GM21390 (cell line): ENCODE measurements at regions not wholly inside any gene's neighbourhood (a gene's known extent, or its start where the extent isn't known, plus 50 kb on each side); places are given as distances from the start of the nearest gene placed in this dataset.
"Not testable (repeated sequence)": the region's sequence is repeated elsewhere in the genome, so short reads cannot be mapped to it uniquely, and the experiment has no call there.

Experiments
- ATAC-seq: cut with Tn5 transposase; IDR thresholded peaks from one replicate; pipeline ENCODE4 v1.9.1; 2021; ENCODE audit not compliant: unreplicated experiment

GRCh38 chr10:3255616-3256015 lies 83.0 kb upstream of the PITRM1 start:
- no peak for ATAC-seq

GRCh38 chr10:3255075-3255474 lies 82.5 kb upstream of the PITRM1 start:
- no peak for ATAC-seq

- not testable (repeated sequence) for ATAC-seq
Measured at GRCh38 chr10:3253974-3254373, 81.4 kb upstream of the PITRM1 start.

GRCh38 chr10:3251172-3251571 lies 78.6 kb upstream of the PITRM1 start:
- no peak for ATAC-seq

GRCh38 chr10:3249307-3249889 lies 76.8 kb upstream of the PITRM1 start:
- no peak for ATAC-seq

- no peak for ATAC-seq
Measured at GRCh38 chr10:3248526-3249306, 76.1 kb upstream of the PITRM1 start.

DNA sequence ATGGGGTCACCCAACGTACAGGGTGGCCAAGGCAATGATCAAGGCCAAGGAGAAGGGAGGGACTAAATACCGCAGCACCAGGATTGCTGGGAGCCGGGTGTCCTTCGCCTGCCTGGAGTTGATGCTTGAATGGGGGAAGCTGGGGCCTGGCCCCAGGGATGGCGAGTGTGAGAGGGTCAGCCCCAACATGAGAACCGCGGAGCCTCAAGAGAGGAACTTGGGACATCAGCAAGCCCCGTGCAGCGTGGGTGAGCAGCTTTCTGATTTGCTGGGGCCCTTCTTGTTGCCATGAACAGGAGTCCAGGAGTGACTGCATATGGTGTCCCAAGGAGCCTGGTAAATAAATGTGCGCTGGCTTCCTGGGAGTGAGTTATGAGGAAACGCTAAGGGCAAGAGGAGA lies 72.8 kb upstream of the PITRM1 start:
- no peak for ATAC-seq

- ATAC-seq = no peak
Measured at GRCh38 chr10:3241967-3242650, 69.5 kb upstream of the PITRM1 start.

DNA sequence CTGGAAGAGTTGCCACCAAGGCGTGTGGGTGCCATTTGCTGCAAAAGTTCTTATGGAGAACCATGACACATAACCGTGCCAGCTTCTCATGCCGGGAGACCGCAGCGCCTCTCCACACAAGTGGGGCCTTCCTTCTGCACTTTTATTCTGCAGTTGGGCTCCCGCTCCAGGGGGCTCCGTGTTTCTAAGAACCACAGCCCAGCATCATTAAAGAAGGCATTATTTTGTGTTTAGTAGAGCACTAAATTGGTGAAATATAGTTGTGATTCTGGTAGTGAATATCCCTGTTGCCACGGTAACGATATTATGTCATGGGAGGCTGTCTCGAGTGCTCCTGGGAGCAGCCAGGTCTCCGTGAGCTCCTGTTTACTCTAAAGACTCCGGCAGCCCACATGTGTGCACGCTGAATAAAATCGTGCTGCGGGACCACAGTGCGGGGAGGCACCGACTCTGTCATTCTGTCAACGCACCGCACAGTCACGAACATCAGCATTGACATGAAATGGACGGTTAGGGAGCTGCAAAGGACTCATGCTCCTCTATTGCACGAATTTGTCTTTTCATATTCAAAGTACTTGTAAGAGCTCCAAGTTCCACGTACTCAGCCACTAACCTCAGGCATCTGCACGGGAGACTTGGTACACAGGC lies 68.8 kb upstream of the PITRM1 start:
- ATAC-seq = no peak

GRCh38 chr10:3239920-3240894 lies 67.6 kb upstream of the PITRM1 start:
- ATAC-seq = no peak

DNA sequence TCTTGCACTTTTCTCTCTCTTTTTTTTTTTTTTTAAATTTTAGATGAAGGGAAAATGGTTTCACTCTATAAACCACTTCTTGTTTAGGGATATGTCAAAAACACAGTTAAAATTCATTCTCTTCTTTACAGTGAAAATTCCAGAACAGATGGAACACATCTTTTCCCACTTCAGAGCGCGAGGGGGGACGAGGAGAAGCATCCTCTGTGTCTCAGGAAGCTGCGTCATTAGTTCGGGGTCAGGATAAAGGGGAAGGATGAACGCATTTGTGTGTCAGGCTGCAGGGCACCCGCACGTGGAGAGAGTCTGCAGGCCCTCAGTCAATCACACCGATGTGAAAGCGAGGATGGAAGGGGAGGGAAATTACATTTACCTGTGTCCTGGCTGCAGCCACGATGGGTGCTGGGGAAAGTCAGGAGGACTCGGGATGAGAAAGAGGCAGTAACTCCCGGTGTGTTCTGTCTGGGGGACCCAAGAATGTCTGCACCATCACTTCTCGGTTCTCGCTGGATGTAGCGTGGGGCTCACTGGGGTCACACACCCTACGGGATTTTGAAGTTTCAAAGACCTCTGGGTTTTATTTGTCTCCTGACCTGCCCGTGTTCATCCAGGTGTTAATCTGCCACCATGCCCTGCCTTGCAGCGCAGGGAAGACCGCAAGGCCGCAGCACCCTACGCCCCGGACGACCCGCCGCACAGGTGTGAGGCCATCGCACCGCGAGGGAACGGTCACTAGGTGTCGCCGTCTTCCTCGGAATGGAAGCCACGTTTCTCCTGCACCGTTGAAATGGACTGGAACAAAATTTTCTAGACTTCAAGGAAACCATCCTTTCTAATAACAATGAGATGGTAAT lies 66.7 kb upstream of the PITRM1 start:
- peak; percentile 67 for ATAC-seq

- ATAC-seq = no peak
Measured at GRCh38 chr10:3238115-3238871, 65.7 kb upstream of the PITRM1 start.

DNA sequence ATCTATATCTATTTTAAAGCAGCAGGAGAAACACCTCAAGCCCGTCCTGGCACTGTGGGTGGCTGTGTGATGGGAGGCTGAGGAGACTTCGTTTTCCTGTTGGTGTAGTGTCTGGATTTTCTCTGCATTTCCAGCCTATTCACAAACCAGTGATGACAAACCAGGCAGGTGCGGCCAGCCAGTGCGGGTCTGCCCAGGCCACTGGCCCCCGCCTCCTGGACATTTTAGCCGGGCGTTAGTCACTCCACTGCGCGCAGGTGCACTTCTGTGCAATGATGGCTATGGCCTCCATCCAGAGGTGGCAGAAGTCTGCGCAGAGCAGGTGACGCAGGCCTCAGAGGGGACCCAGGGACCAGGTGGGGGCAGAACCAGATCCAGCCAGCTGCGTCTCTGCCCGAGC lies 64.9 kb upstream of the PITRM1 start:
- no peak for ATAC-seq

DNA sequence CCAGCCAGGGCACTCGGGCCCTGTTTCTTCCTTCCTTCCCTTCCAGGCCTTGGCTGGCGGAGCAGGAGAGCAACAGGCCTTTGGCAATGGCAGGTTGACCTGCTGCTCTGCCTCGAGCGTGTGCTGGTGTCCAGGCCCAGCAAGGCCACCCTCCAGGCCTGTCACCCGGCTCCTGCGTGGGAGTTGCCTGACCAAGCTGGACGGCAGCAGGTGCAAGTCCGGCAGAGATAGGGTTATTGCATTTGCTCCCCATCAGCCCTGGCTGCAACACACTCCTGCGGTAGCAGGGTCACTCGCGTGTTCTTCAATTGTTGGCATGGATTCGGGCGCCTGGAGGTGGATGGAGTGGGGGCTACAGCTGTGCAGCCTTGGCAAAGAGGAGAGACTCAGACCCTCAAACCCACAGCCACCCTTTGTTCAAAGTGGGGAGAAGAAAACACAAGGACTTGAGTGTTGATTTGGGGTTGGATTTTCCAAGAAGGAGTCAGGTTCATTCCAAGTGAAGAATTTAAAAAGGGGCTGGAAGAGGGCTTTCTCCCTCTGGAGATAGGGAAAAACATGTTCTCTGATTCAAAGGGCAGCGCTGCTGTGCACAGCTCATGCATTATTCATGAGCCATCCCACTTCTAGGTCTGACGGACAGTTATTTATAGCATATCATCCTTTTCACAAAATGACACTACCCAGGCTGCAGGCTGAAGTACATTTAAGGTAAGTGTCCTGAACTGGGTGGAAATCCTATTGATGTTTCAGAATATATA lies 64.2 kb upstream of the PITRM1 start:
- no peak for ATAC-seq

DNA sequence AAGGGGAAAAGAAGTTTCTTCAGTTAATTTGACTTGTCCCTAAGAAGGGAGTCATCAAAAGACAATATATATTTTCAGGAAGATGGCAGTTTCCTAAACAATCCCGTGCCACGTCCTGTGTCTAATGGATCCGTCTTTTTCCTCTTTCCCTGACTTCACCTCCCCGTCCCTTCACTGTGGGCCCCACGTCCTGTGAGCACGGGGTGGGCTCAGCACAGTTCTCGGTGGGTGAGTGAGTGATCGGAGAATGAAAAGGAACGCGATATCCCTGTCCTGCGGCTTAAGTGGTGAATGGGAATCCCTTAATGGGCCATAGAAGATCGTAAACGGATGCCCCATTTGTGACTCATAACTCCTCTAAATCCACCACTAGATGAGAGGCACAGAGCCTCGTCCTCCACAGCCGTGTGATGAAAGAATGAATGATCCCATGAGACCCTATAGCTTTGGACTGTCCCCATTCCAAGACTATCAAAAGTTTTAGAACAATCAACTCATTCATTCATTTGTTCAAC lies 63.5 kb upstream of the PITRM1 start:
- ATAC-seq = no peak

DNA sequence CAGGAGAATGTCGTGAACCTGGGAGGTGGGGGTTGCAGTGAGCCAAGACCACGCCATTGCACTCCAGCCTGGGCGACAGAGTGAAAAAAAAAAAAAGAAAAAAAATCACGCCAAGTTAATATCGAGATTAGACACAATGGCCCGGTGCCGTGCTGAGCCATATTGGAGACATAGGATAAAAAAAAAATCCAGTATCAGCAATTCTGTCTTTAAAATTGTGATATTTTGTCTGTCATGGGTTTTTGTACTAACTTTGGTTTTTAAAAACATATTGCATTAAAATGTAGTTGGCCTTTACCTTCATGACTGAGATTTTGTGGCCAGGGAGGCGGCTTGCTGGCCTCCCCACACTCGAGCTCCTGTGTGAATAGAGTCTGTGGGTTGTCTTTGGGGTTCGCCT lies 62.8 kb upstream of the PITRM1 start:
- ATAC-seq = no peak

DNA sequence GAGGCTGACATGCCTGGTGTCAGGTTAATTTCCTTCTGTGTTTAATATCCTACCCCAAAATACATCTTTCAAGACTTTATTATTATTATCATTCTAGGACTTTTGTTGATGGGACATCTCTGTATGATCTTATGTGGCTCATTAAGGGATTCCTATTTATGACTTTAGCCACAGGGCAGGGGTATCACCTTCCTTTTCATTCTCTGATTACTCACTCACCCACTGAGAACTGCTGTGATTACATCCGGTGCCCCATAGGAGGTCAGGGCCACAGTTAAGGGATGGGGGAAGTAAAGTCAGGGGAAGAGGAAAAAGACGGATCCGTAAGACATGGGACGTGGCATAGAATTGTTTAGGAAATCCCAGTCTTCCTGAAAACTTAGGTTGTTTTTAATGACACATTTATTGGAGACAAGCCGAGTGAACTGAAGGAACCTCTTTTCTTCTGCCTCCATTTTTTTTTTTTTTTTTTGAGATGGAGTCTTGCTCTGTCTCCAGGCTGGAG lies 61.0 kb upstream of the PITRM1 start:
- no peak for ATAC-seq
